GM19397 (cell line): ENCODE measurements at regions not wholly inside any gene's neighbourhood (a gene's known extent, or its start where the extent isn't known, plus 50 kb on each side); places are given as distances from the start of the nearest gene placed in this dataset.
"Not testable (repeated sequence)": the region's sequence is repeated elsewhere in the genome, so short reads cannot be mapped to it uniquely, and the experiment has no call there.

Source experiments
- ATAC-seq: cut with Tn5 transposase; IDR thresholded peaks from one replicate; pipeline ENCODE4 v1.9.1; 2021; ENCODE audit warnings: mild to moderate bottlenecking, moderate library complexity; ENCODE audit not compliant: unreplicated experiment

DNA sequence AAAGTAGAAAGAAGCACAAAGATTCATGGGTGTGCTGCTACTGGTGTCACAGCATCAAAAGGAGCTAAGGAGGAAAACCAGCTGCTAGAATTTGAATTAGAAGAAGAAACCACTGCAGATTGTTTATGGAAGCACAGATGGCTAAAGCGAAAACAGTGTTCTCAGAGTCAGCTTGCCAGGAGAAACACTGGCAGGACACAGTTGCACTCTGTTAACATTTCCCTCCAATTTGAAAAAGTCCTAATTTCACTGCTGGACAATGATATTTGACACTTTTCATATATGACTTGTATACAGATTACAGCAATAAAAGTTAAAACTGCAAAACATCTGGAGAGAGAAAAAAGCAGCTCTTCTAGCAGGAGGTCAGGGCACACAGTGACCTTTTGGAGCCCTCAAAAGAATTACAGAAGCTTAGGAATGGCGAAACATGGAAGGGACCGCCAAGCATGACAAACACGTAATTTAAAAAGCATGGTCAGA lies 314.5 kb downstream of the COL12A1 start:
- ATAC-seq = no peak

DNA sequence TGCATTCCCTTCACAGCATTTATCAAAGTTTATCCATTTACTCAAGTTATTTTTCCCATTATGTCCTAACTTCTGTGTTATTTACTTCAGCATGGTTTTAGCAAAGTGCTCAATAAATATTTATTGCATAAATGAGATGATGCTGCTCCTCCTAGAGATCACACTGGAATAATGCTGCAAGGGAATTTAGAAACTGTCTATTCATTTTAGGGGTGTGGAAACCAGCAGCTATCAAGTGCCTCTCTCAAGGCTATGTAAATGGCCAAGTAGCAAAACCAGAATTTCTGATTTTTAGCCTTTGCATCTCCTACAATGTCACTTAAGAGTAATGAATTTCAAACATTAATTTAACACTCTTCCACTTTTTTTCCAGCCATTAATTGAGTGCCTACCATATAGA lies 316.2 kb downstream of the COL12A1 start:
- no peak for ATAC-seq

DNA sequence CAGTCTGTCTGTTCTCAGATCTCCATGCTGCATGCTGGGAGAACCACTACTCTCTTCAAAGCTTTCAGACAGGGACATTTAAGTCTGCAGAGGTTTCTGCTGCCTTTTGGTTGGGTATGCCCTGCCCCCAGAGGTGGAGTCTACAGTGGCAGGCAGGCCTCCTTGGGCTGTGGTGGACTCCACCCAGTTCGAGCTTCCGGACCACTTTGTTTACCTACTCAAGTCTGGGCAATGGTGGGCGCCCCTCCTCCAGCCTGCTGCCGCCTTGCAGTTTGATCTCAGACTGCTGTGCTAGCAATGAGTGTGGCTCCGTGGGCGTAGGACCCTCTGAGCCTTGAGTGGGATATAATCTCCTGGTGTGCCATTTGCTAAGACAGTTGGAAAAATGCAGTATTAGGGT lies 317.1 kb downstream of the COL12A1 start:
- ATAC-seq = not testable (repeated sequence)

DNA sequence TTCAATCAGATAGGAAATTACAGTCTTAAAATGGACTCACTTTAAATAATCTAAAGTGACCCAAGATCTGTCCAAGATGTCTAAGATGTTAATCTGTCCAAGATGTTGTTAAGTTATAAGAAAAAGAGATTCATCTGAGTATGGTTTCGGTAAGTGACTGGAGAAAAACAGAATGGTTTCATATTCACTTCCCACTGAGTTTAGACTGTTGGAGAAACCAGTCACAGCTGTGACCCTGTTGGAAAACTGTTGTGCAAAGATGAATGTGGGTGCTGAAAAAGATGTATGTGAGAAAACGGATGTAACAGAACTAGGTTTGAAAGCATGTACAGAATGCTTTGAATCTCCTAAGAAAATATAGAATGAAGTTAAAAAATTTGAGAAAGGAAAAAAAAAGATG lies 325.9 kb downstream of the COL12A1 start:
- ATAC-seq = no peak

DNA sequence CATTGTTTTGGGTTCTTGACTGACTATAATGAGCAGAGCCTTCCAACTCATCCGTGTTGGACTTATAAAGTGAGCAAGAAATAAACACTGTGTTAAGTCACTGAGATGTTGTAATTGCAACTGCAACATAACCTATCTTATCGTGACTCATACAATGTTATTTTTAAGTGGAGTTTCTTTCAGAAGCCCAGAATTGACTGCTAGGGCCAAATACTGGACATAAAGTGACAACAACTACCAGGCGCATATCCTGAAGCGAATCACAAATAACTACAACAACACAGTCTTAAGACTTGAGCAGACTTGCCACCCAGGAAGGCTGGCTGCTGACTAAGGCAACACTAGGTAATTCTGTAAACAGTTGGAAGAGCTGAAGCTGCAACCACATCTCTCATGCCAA lies 326.6 kb downstream of the COL12A1 start:
- ATAC-seq = no peak

DNA sequence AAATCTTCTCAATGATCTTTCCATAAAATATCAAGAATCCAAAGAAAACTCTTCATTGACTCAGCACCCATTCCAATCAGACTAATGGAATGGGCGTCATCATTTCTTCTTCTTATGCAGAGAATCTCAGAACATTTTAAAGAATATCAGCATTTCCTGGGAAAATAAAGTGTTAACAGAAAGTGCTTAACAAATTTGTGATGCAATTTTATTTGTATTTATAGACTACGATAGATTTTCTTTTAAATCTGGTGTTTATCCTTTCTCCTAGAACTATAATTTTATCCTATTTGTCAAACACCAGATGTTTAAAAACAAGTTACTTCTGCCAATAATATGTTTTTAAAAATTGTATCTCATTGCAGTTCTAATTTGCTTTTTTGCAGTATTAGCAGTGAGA lies 330.7 kb downstream of the COL12A1 start:
- ATAC-seq = no peak

DNA sequence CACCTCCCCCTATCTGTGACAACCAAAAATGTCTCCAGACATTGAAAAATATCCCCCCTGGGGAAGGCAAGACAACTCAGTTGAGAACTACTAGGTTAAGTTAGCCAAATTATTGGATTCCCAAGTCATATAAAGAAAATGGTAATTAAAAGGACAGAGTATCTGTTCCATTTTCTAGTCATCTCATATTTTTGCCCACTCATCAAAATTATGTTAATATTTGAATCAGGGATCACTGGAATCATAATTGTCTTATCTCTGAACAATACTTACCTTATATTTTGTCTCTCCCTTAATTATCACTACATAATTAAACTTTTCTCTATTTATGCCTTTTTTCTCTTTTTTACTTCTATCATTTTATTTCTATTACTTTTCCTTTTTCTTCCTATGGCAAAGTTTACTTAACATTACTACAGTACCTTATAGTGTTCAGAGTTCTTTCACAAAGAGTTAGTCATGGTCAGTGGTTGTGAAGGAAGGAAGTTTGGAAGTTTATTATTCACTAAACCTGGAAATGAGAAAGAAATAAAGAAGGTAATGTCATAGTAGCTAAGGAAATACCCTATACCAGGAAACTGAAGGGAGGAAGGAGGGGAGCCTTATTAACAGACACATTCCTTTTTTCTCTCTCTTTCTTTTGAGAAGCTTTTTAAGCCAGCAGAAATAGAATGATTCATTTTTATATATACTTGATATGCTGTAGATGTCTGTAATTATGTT lies 332.9 kb downstream of the COL12A1 start:
- ATAC-seq = no peak

DNA sequence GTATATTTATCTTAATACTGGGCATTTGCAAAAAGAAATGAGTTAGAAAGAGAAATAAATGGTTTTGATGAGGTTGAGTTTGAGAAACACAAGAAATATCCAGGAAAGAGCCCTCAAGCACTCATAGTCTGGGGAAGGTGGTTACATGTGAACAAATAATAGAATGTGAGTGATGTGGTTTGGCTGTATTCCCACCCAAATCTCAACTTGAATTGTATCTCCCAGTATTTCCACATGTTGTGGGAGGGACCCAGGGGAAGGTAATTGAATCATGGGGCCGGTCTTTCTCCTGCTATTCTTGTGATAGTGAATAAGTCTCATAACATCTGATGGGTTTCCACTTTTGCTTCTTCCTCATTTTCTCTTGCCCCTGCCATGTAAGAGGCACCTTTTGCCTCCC lies 334.1 kb downstream of the COL12A1 start:
- no peak for ATAC-seq

DNA sequence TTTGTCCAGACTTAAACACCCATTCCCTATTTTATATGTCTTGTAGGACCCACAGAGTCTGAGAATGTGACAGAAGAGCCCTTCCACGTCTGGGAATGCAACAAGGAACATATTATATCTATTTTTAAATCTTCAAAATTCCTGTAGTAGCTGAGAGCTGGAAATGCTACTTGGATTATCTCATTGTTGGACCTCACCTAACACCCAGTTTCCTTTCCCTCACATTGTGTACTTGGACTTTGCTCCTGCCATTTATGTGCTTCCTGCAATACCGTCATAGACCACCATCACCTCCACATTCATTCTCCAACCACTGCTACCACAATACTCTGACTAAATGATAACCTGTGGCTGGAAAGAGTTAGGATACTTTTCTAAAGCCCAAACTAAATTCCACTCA lies 335.4 kb downstream of the COL12A1 start:
- no peak for ATAC-seq

DNA sequence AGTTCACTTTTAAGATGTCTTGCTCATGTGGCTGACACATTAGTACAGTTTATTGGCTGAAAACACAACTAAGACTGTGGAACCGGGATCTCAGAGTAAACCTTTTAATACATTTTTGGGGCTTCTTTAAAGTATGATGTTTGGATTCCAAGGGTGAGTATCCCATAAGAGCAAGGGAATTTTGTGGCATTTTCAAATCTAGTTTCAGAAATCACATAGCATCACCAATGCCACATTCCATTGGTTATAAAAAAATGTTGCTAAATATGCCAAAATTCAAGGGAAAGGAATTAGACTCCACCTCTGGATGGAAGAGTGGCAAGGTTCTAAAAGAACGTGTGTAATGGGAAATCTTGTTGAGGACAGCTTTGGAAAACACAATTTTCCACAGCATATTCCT lies 338.6 kb downstream of the COL12A1 start:
- no peak for ATAC-seq

DNA sequence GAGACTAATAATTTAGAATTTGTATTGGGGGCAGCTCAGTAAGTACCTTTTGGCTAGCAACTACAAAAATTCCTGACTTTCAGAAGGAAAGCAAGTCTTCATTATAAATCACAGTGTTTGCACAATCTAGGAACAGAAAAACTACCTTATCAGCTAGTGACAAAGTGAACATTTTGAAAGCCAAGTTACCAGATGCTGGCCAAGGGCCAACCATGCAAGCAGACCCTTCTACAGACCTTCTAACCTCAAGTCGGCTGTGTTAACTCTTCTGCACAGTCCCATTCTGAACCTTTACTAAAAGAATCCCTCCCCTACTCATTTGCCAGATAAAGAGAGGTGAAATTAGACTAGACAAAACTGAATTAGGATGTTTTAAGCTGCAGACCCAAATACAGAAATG lies 341.9 kb downstream of the COL12A1 start:
- ATAC-seq = no peak

DNA sequence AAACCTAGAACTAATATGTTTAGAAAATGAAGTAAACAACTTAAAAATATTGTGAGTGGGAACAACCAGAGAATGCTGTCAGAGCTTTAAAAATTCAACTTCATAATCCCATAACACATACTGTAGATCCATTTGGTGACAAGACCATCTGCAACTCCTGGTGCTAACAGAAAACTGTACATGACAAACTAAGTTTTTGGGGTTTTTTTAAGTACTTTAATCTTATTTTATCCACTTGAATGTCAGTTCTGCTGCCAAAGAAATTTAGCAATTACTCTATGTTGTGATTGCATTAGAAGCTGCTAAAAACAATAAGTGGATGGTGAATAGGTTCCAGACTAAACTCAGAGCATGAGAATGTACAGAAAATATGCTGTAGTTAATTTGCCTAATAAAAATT lies 345.4 kb downstream of the COL12A1 start:
- no peak for ATAC-seq

DNA sequence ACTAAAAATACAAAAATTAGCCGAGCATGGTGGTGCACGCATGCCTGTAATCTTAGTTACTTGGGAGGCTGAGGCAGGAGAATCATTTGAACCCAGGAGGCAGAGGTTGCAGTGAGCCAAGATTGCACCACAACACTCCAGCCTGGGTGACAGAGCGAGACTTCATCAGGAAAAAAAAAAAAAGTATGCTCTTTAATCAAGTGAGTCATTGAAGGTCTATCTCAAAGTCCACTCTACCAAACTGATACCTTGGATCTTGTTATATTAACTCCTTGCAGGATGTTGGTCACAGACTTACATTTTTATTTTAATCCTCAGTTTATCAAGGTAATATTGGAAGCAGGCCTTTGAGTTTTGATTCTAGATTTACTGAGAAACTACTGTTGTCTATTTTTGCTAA lies 348.7 kb downstream of the COL12A1 start:
- ATAC-seq = no peak

DNA sequence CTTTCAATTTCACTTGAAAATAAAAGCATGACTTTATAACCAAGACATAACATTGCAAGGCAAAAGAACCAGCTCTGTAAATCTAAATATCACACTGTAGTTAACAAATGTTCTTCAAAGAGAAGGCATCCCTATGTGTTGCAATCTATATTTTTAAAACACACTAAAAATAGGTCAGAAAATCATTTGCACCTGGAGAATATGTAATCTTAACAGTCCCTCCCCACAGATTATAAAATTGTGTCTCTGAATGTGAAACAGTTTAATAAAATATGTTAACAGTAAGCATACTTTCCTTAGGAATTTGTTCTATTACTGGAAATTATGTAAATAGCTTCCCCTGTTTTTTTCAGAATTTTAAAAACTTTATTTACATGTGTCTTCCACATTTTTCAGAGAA lies 351.9 kb downstream of the COL12A1 start:
- ATAC-seq = no peak

DNA sequence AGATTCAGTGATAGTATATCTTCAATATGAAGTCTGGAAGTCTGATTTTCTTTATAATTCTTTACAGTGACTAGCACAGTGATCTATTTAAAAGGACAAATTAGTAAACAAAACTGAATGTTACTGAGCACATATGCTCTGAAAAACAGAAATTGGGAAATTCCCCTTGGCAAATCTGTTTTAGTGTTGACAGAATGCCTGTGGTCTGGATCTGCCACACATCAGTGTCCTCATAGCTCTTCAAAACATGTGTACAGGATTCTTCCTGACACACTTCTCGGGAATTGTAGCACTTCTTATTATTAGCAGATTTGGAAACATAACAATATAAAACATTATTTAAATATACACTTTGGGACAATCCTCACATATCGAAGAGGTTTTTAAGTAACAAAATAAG lies 354.3 kb downstream of the COL12A1 start:
- ATAC-seq = no peak

DNA sequence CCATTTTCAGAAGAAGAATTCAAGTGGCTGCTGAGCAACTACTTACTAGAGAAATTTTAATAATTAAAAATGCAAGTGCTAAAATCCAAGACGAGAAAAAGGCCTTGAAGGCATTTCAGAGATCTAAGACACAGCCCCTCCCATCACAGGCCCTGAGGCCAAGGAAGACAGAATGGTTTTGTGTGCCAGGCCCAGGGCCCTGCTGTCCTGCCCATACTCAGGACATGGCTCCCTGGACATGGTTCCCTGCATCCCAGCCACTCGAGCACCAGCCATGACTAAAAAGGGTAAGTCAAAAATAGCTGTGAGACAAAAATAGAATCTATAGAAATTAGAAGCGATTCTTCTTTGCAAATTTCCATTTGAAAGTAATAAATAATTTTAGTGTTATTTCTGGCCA lies 364.9 kb downstream of the COL12A1 start:
- ATAC-seq = no peak

DNA sequence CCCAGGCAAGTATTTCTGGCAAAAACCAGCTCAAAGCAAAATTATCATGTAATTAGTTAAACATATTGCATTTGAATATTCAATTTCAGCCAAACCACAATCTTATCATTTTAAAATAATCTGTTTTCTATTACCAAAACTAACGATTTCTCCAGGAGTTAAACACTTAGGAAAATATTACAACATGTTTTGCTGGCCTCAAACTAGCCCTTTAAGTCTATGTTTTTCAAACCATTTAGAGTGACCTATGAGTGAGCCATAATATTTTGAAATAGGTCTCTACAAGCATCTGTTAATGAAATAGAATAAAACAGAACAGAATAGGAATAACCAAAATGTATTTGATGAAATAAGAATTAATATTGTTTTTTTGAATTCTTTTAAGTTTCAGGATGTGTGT lies 370.9 kb downstream of the COL12A1 start:
- ATAC-seq = no peak

DNA sequence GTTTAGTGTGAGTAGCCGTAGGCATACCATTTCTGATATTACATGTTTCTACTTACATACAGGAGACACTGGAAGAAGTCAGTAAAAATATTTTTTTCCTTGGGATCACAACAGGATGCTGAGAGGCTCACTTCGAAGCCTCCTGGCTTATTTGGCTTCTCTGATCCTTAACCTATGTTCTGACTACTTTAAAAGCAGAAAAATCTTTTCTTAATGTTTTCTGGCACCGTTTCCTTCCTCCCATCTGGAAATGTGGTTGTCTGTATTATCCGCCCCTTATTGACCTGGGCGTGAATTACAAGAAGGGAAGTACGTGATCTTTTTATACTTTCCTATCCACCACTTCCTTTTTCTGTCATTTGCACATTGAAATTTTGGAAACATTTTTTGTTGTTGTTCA lies 379.6 kb downstream of the COL12A1 start:
- no peak for ATAC-seq

DNA sequence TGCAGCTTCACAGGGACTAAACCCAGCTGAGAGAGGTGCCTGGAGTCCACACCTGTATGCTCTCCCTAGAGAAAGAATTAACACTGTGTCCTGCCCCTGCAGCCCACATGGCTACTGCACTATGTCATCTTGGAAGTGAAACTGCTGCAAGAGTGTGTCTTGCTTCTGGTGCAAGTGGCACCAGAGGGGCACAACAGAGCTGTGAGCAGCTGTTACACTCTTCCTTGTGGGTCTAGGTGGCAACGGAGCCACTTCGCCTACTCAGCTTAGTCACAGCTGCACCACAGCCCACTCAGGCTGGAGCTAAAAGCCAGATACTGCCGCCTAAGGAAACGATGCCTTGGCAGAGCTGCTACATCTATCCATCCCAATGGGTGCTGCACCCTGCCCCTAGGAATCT lies 391.4 kb downstream of the COL12A1 start:
- ATAC-seq = no peak

DNA sequence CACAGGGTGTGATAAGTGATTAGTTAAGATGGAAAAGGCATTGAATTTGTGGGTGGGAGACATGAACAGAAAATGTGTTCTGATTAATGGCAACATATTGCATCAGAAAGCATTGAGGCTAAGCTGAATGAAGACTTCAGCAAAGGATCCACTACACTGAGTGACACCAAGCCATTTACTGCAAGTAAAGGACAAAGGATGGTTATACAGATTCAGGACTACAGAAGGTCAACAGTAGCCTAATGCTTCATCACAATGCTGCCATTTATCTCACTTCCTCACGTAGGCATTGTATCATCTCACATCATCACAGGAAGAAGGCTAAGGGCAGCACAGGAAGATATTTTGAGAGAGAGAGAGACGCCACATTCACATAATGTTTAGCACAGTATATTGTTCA lies 398.2 kb downstream of the COL12A1 start:
- no peak for ATAC-seq

DNA sequence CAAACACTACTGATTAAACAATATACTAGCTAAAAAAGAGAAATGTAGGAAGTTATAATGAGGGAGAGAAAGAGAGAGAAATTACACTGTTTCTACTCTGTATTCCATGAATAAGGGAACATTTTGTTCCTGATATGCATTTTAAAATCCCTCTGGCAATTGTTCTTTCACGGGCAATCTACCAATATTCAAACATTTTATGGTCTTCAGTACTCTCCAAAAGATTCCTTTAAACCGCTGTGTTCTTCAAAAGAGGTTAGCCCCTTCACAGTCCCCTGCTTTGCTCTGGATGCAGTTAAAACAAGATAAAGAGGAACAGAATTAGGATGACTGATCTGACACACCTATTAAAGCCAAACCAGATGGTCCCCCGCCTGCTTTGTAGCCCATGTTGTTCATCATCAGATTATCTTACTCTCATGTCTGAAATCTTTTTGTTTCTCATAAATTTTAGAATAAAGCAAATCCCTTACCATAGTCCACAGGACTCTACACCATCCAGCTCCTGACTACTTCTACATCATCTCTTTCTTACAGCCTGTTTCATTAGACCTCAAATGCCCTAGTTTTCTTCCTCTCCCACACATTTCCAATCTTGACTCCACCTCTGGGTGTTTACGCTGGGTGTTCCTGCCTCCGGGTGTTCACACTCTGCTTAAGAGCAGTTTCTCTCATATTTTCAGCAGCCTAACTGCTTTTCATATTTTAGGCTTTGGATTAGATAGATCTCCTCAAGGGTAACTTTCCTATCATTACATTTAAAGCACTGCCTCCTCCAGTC lies 399.7 kb downstream of the COL12A1 start:
- ATAC-seq = no peak

DNA sequence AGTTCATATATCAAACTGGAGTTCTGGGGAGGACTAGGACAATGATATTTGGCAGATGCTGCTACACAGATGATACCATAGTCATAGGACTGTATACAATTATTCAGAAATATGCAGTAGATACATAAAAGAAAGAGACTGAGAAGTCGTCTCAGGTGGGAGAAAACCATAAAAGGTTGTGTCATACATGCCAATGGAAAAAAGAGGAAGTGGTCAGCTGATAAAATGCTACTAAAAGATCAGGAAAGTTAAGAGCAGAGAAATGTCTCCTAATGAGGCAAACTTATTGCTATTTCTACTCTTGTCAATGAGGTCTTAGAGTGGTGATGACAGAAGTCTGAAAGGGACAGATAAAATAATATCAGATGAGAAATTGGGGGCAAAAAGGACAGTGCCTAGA lies 407.6 kb downstream of the COL12A1 start:
- no peak for ATAC-seq

DNA sequence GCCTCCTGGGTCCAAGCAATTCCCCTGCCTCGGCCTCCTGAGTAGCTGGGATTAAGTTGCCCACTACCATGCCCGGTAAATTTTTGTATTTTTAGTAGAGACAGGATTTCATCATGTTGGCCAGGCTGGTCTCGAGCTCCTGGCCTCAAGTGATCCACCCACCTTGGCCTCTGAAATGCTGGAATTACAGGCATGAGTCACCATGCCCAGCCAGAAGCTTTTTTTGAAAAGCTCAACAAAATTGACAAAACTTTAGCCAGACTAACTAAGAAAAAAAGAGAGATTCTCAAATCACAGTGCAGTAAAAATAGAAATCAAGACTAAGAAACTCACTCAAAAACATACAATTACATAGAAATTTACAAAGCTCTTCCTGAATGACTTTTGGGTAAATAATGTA lies 420.6 kb downstream of the COL12A1 start:
- no peak for ATAC-seq
